H1 (cell line): ENCODE measurements at regions not wholly inside any gene's neighbourhood (a gene's known extent, or its start where the extent isn't known, plus 50 kb on each side); places are given as distances from the start of the nearest gene placed in this dataset.

Experiments used
- JUND ChIP-seq: IDR thresholded peaks from 2 replicates; pipeline ENCODE4 v1.6.1; 2011; ENCODE audit warnings: mild to moderate bottlenecking, improper control_type of control experiment, low read length
- POLR2A ChIP-seq, 2 experiments: IDR thresholded peaks; 1 replicate in 1 of 2; 2 replicates in 1 of 2; pipeline ENCODE4 v1.6.1; 2011; ENCODE audit warnings: low read depth in 2 of 2, low read length in 2 of 2, mild to moderate bottlenecking in 2 of 2; ENCODE audit errors: control extremely low read depth in 1 of 2
- RFX5 ChIP-seq: IDR thresholded peaks from 2 replicates; pipeline ENCODE4 v1.6.1; 2011; ENCODE audit warnings: low read depth, low read length, improper control_type of control experiment, borderline replicate concordance
- ZNF274 ChIP-seq: IDR thresholded peaks from 2 replicates; pipeline ENCODE4 v1.7.0; 2012; ENCODE audit warnings: low read length, borderline replicate concordance; ENCODE audit errors: extremely low read depth
- TF ChIP-seq, protein P1 (sequence below), 3 experiments: IDR thresholded peaks; 1 replicate in 2 of 3; 2 replicates in 1 of 3; pipeline versions ENCODE4 v1.5.1 to v1.6.1; 2011; ENCODE audit warnings: low read length in 3 of 3, mild to moderate bottlenecking in 3 of 3, inconsistent platforms in 2 of 3, low read depth in 1 of 3, moderate library complexity in 1 of 3; ENCODE audit not compliant: insufficient read depth in 1 of 3; ENCODE audit errors: control extremely low read depth in 1 of 3
- TF ChIP-seq, protein P2 (sequence below): IDR thresholded peaks from 2 replicates; pipeline ENCODE4 v1.6.1; 2011; ENCODE audit warnings: low read depth, mild to moderate bottlenecking, low read length; ENCODE audit not compliant: insufficient read depth
- TF ChIP-seq, protein P3 (sequence below): IDR thresholded peaks from 2 replicates; pipeline ENCODE4 v1.6.1; 2011; ENCODE audit warnings: low read length, improper control_type of control experiment

DNA sequence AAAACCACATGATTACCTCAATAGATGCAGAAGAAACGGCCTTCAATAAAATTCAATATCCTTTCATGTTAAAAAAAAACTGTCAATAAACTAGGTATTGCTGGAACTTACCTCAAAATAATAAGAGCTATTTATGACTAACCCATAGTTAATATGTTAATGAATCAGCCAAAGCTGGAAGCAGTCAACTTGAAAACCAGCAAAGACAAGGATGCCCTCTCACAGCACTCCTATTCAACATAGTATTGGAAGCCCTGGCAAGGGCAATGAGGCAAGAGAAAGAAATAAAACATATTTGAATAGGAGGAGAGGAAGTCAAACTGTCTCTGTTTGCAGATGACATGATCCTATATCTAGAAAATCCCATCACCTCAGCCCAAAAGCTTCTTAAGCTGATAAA, 456.1 kb downstream of the OCA2 start:
- TF ChIP-seq, protein P1, sequence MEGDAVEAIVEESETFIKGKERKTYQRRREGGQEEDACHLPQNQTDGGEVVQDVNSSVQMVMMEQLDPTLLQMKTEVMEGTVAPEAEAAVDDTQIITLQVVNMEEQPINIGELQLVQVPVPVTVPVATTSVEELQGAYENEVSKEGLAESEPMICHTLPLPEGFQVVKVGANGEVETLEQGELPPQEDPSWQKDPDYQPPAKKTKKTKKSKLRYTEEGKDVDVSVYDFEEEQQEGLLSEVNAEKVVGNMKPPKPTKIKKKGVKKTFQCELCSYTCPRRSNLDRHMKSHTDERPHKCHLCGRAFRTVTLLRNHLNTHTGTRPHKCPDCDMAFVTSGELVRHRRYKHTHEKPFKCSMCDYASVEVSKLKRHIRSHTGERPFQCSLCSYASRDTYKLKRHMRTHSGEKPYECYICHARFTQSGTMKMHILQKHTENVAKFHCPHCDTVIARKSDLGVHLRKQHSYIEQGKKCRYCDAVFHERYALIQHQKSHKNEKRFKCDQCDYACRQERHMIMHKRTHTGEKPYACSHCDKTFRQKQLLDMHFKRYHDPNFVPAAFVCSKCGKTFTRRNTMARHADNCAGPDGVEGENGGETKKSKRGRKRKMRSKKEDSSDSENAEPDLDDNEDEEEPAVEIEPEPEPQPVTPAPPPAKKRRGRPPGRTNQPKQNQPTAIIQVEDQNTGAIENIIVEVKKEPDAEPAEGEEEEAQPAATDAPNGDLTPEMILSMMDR (IDR thresholded peaks at IDR 0.05; ENCODE audit: control extremely low read depth in 1 of 3, insufficient read depth in 1 of 3, low read depth in 1 of 3, low read length in 3 of 3): no peak
- TF ChIP-seq ZNF274: no peak
- TF ChIP-seq JUND: no peak
- TF ChIP-seq POLR2A (IDR thresholded peaks at IDR 0.05; ENCODE audit: control extremely low read depth in 1 of 2, low read depth in 2 of 2, low read length in 2 of 2): no peak
- TF ChIP-seq, protein P2, sequence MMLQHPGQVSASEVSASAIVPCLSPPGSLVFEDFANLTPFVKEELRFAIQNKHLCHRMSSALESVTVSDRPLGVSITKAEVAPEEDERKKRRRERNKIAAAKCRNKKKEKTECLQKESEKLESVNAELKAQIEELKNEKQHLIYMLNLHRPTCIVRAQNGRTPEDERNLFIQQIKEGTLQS: no peak
- no peak for TF ChIP-seq RFX5
- TF ChIP-seq, protein P3, sequence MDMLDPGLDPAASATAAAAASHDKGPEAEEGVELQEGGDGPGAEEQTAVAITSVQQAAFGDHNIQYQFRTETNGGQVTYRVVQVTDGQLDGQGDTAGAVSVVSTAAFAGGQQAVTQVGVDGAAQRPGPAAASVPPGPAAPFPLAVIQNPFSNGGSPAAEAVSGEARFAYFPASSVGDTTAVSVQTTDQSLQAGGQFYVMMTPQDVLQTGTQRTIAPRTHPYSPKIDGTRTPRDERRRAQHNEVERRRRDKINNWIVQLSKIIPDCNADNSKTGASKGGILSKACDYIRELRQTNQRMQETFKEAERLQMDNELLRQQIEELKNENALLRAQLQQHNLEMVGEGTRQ: no peak
